ENCODE measurements at regions not wholly inside any gene's neighbourhood (a gene's known extent, or its start where the extent isn't known, plus 50 kb on each side); places are given as distances from the start of the nearest gene placed in this dataset.

- TF ChIP-seq POLR2A (IDR thresholded peaks at IDR 0.05) (no peak), CTCF (IDR thresholded peaks at IDR 0.05) (no peak)
- intact Hi-C loops (cut with DNase I; ENCODE audit: low total_unique reads), result no loop called here
- H3K4me3 ChIP-seq (ENCODE audit: low read depth, poor library complexity, severe bottlenecking), result no peak overlapping the region
- no peak for DNase-seq (ENCODE audit: low spot score in 2 of 2)
- 60 to 78% methylated on average over 4 of the region's 4 CpGs for WGBS, 2 donors
Observed at GRCh38 chr5:68771221-68771620, 322.6 kb upstream of the SLC30A5 start.

GRCh38 chr5:68771732-68772131 lies 322.1 kb upstream of the SLC30A5 start:
- TF ChIP-seq CTCF (IDR thresholded peaks at IDR 0.05) (no peak), POLR2A (IDR thresholded peaks at IDR 0.05) (no peak)
- DNase-seq (ENCODE audit: low spot score in 2 of 2), result no peak
- H3K4me3 ChIP-seq (ENCODE audit: low read depth, poor library complexity, severe bottlenecking), result no peak overlapping the region
- intact Hi-C loops (cut with DNase I; ENCODE audit: low total_unique reads), result no loop called here
- WGBS, 2 donors, result 57 to 62% methylated on average over 3 of the region's 3 CpGs

- intact Hi-C loops (cut with DNase I; ENCODE audit: low total_unique reads), result no loop called here
- no peak for DNase-seq (ENCODE audit: low spot score in 2 of 2)
- 89 to 91% methylated on average over 3 of the region's 3 CpGs for WGBS, 2 donors
Observed at GRCh38 chr5:68776381-68776780, 317.4 kb upstream of the SLC30A5 start.

GRCh38 chr5:68777135-68777534 lies 316.7 kb upstream of the SLC30A5 start:
- H3K4me3 ChIP-seq (ENCODE audit: low read depth, poor library complexity, severe bottlenecking), result no peak overlapping the region
- intact Hi-C loops (cut with DNase I; ENCODE audit: low total_unique reads), result no loop called here
- 83 to 86% methylated on average over 2 of the region's 2 CpGs for WGBS, 2 donors
- no peak for DNase-seq (ENCODE audit: low spot score in 2 of 2)
- TF ChIP-seq POLR2A (IDR thresholded peaks at IDR 0.05), result no peak
- no peak for TF ChIP-seq CTCF (IDR thresholded peaks at IDR 0.05)

More at GRCh38 chr5:68776381-68776780, 317.4 kb upstream of the SLC30A5 start:
- no peak overlapping the region for H3K4me3 ChIP-seq (ENCODE audit: low read depth, poor library complexity, severe bottlenecking)
- no peak for TF ChIP-seq CTCF (IDR thresholded peaks at IDR 0.05)
- no peak for TF ChIP-seq POLR2A (IDR thresholded peaks at IDR 0.05)

- TF ChIP-seq CTCF (IDR thresholded peaks at IDR 0.05) (no peak), POLR2A (IDR thresholded peaks at IDR 0.05) (no peak)
- no peak for DNase-seq (ENCODE audit: low spot score in 2 of 2)
Observed at GRCh38 chr5:68778484-68778883, 315.3 kb upstream of the SLC30A5 start.

GRCh38 chr5:68780299-68780955 lies 313.4 kb upstream of the SLC30A5 start:
- H3K4me3 ChIP-seq (ENCODE audit: low read depth, poor library complexity, severe bottlenecking), result no peak overlapping the region
- intact Hi-C loops (cut with DNase I; ENCODE audit: low total_unique reads), result no loop called here
- TF ChIP-seq POLR2A (IDR thresholded peaks at IDR 0.05), result no peak
- TF ChIP-seq CTCF (IDR thresholded peaks at IDR 0.05), result no peak
- DNase-seq (ENCODE audit: low spot score in 2 of 2), result no peak
- 84 to 91% methylated on average over 1 of the region's 1 CpG for WGBS, 2 donors

More at GRCh38 chr5:68778484-68778883, 315.3 kb upstream of the SLC30A5 start:
- no peak overlapping the region for H3K4me3 ChIP-seq (ENCODE audit: low read depth, poor library complexity, severe bottlenecking)
- intact Hi-C loops (cut with DNase I; ENCODE audit: low total_unique reads), result no loop called here

Measured in lower leg skin (tissue), 4 donors.